ENCODE measurements at regions not wholly inside any gene's neighbourhood (a gene's known extent, or its start where the extent isn't known, plus 50 kb on each side); places are given as distances from the start of the nearest gene placed in this dataset.

- H3K4me3 ChIP-seq: no peak overlapping the region
- H3K27me3 ChIP-seq (ENCODE audit: low read depth): peaks cover 35% of the 10 kb centered on the region
- peaks cover 8% of the 10 kb centered on the region for H3K4me1 ChIP-seq
- intact Hi-C loops (cut with DNase I): no loop called here
- ATAC-seq (no peak), DNase-seq (no peak)
- H3K9me3 ChIP-seq: no peaks in the 10 kb centered on the region
- no peak overlapping the region for H3K27ac ChIP-seq
- TF ChIP-seq CTCF (IDR thresholded peaks at IDR 0.05): no peak
- no peaks in the 10 kb centered on the region for H3K36me3 ChIP-seq
These were observed 140.0 kb upstream of the TCERG1L start for GRCh38 chr10:131451407-131452015.

- DNase-seq (no peak), ATAC-seq (peak; percentile 40 to 53)
- Histone ChIP-seq H3K9me3 (no peaks in the 10 kb centered on the region), H3K27ac (no peak overlapping the region), H3K4me1 (peaks cover 8% of the 10 kb centered on the region), H3K36me3 (no peaks in the 10 kb centered on the region), H3K27me3 (ENCODE audit: low read depth) (peaks cover 35% of the 10 kb centered on the region), H3K4me3 (peak overlapping the region; percentile 32)
- intact Hi-C loops (cut with DNase I): no loop called here
- TF ChIP-seq CTCF (IDR thresholded peaks at IDR 0.05): no peak
These were observed 141.6 kb upstream of the TCERG1L start for GRCh38 chr10:131452926-131453720.

GRCh38 chr10:131453721-131454634 lies 142.5 kb upstream of the TCERG1L start:
- peak; percentile 93 for TF ChIP-seq CTCF (IDR thresholded peaks at IDR 0.05)
- peak; percentile 68 to 74 for ATAC-seq
- H3K4me1 ChIP-seq: peaks cover 8% of the 10 kb centered on the region
- no peak overlapping the region for H3K27ac ChIP-seq
- intact Hi-C loops (cut with DNase I): no loop called here
- peak overlapping the region; percentile 32 for H3K4me3 ChIP-seq
- H3K9me3 ChIP-seq: no peaks in the 10 kb centered on the region
- no peaks in the 10 kb centered on the region for H3K36me3 ChIP-seq
- DNase-seq: no peak
- peaks cover 35% of the 10 kb centered on the region for H3K27me3 ChIP-seq (ENCODE audit: low read depth)

GRCh38 chr10:131456411-131456810 lies 144.9 kb upstream of the TCERG1L start:
- intact Hi-C loops (cut with DNase I): no loop called here
- H3K4me1 ChIP-seq: peaks cover 8% of the 10 kb centered on the region
- H3K27ac ChIP-seq: no peak overlapping the region
- H3K9me3 ChIP-seq: no peaks in the 10 kb centered on the region
- no peak overlapping the region for H3K4me3 ChIP-seq
- no peak for TF ChIP-seq CTCF (IDR thresholded peaks at IDR 0.05)
- DNase-seq (no peak), ATAC-seq (no peak)
- H3K36me3 ChIP-seq: no peaks in the 10 kb centered on the region
- H3K27me3 ChIP-seq (ENCODE audit: low read depth): peaks cover 35% of the 10 kb centered on the region

GRCh38 chr10:131461093-131461492 lies 149.6 kb upstream of the TCERG1L start:
- Histone ChIP-seq H3K4me3 (no peak overlapping the region), H3K27me3 (ENCODE audit: low read depth) (peaks cover under 1% of the 10 kb centered on the region), H3K9me3 (no peaks in the 10 kb centered on the region), H3K4me1 (no peaks in the 10 kb centered on the region), H3K27ac (no peak overlapping the region), H3K36me3 (no peaks in the 10 kb centered on the region)
- intact Hi-C loops (cut with DNase I): no loop called here
- no peak for ATAC-seq
- no peak for DNase-seq
- no peak for TF ChIP-seq CTCF (IDR thresholded peaks at IDR 0.05)
